Adrenal gland (tissue), 5 donors: ENCODE measurements at regions not wholly inside any gene's neighbourhood (a gene's known extent, or its start where the extent isn't known, plus 50 kb on each side); places are given as distances from the start of the nearest gene placed in this dataset.

Source experiments
- POLR2A ChIP-seq, 2 donors: fragments of 450-650 bp; IDR thresholded peaks; one replicate each; pipeline ENCODE4 v1.6.1; 2017; ENCODE audit warnings: antibody characterized with exemption in 2 of 2, mild to moderate bottlenecking in 2 of 2, moderate library complexity in 1 of 2
- TF ChIP-seq, protein P1 (sequence below), 6 experiments: fragments of 450-650 bp in 4 of 6; fragments of 200-600 bp in 2 of 6; sonication (generic) in 1 of 6; IDR thresholded peaks; 1 replicate in 5 of 6; 2 replicates in 1 of 6; pipeline versions ENCODE4 v1.5.1 to v1.8.0; 2016 to 2021; ENCODE audit warnings: antibody characterized with exemption in 6 of 6, mild to moderate bottlenecking in 2 of 6, moderate library complexity in 1 of 6
- donor health status: DM: no; HTN: no; CAD: no.

DNA sequence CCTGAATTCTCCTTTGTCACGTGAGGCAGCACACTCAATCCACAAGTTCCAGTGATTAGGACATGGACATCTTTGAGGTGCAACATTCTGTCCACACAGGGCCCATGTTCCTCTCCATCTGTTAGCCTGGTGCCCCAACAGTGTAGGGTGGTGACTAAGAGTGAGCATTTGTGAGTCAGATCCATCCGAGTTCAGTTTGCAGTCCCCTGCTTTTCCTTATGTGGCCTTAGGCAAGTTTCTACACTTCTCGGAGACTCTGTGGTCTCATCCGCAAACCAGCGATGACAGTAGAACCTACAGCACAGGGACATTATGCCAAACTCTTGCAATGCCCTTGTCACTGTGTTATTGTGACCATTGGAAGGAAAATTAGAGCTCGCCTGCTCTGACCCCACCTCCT lies 178.7 kb upstream of the CDH4 start:
- TF ChIP-seq POLR2A (IDR thresholded peaks at IDR 0.05), result no peak
- TF ChIP-seq, protein P1, sequence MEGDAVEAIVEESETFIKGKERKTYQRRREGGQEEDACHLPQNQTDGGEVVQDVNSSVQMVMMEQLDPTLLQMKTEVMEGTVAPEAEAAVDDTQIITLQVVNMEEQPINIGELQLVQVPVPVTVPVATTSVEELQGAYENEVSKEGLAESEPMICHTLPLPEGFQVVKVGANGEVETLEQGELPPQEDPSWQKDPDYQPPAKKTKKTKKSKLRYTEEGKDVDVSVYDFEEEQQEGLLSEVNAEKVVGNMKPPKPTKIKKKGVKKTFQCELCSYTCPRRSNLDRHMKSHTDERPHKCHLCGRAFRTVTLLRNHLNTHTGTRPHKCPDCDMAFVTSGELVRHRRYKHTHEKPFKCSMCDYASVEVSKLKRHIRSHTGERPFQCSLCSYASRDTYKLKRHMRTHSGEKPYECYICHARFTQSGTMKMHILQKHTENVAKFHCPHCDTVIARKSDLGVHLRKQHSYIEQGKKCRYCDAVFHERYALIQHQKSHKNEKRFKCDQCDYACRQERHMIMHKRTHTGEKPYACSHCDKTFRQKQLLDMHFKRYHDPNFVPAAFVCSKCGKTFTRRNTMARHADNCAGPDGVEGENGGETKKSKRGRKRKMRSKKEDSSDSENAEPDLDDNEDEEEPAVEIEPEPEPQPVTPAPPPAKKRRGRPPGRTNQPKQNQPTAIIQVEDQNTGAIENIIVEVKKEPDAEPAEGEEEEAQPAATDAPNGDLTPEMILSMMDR (IDR thresholded peaks at IDR 0.05), result no peak
